ENCODE measurements at regions not wholly inside any gene's neighbourhood (a gene's known extent, or its start where the extent isn't known, plus 50 kb on each side); places are given as distances from the start of the nearest gene placed in this dataset.
"Not testable (repeated sequence)": the region's sequence is repeated elsewhere in the genome, so short reads cannot be mapped to it uniquely, and the experiment has no call there.

DNA sequence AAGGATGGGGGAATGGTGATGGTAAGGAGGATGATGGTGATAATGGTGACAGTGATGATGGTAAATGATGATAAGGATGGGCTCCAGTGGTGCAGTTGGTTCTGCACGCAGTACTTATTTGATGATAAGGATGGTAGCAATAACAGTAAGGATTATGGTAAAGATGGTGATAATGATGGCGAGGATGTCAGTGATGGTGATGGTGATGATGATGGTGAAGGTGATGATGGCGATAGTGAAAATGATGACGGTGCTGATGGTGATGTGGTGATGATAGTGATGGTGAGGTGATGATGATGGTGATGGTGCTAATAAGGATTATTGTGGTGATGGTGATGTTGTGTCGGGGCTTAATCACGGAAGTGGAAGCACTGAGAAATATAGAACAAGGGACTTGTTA lies 103.7 kb downstream of the C16orf95 start:
- DNase-seq (ENCODE audit: low spot score) (no peak), ATAC-seq (ENCODE audit: insufficient number of reproducible peaks, low FRiP score, low read depth) (no peak)
- Histone ChIP-seq H3K27me3 (replicated peaks; ENCODE audit: insufficient read depth) (no peaks in the 10 kb centered on the region), H3K4me1 (ENCODE audit: control insufficient read depth in 1 of 2, low read depth in 2 of 2) (peaks cover 0 to 4% of the 10 kb centered on the region in 2 donors), H3K27ac (no peak overlapping the region), H3K36me3 (no peaks in the 10 kb centered on the region), H3K9me3 (no peaks in the 10 kb centered on the region), H3K4me3 (no peak overlapping the region)
- TF ChIP-seq, protein P1, sequence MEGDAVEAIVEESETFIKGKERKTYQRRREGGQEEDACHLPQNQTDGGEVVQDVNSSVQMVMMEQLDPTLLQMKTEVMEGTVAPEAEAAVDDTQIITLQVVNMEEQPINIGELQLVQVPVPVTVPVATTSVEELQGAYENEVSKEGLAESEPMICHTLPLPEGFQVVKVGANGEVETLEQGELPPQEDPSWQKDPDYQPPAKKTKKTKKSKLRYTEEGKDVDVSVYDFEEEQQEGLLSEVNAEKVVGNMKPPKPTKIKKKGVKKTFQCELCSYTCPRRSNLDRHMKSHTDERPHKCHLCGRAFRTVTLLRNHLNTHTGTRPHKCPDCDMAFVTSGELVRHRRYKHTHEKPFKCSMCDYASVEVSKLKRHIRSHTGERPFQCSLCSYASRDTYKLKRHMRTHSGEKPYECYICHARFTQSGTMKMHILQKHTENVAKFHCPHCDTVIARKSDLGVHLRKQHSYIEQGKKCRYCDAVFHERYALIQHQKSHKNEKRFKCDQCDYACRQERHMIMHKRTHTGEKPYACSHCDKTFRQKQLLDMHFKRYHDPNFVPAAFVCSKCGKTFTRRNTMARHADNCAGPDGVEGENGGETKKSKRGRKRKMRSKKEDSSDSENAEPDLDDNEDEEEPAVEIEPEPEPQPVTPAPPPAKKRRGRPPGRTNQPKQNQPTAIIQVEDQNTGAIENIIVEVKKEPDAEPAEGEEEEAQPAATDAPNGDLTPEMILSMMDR (IDR thresholded peaks at IDR 0.05), result no peak

DNA sequence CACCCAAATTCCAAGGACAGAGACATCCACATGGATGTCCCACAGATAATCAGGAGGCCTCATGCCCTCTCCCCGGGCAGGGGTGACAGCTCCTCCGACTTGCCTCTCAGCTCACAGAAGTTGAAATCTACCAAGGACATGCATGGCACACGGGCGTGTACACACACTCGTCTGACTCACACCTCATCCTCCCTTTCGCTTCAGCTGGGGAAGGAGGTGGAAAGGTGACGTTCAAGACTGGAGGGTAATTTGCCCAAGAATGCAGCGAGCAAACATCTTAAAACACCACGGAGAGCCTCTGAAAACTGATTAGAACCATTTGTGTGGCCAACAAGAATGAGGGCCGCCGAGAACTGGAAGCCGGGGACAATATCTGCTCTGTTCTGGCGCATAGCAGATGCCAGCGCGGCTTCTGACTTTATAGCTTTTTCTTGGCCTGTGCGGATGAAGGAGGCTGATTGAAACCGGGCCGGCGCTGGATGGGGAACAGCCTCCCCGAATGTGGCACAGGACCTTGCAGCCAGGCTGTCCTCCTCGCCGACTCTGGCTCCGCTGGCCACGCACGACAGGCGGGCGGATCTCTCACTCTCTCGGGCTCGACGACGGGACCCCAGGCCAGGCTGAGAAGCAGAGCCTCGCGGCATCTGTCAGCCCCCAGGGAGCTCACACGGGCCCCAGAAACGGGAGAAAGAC lies 100.9 kb downstream of the C16orf95 start:
- Histone ChIP-seq H3K9me3 (no peaks in the 10 kb centered on the region), H3K27ac (peak overlapping the region; percentile 5 to 39), H3K4me3 (peak overlapping the region; percentile 53), H3K4me1 (ENCODE audit: control insufficient read depth in 1 of 2, low read depth in 2 of 2) (peaks cover 0 to 2% of the 10 kb centered on the region in 2 donors), H3K36me3 (no peaks in the 10 kb centered on the region), H3K27me3 (replicated peaks; ENCODE audit: insufficient read depth) (no peaks in the 10 kb centered on the region)
- DNase-seq (ENCODE audit: low spot score), result no peak
- TF ChIP-seq, protein P1 (IDR thresholded peaks at IDR 0.05), result no peak
- no peak for ATAC-seq (ENCODE audit: insufficient number of reproducible peaks, low FRiP score, low read depth)

GRCh38 chr16:87216841-87217275 lies 100.3 kb downstream of the C16orf95 start:
- H3K27ac ChIP-seq, result peak overlapping the region; percentile 5 to 39

GRCh38 chr16:87217802-87218201 lies 99.4 kb downstream of the C16orf95 start:
- H3K4me3 ChIP-seq; H3K27me3 ChIP-seq (replicated peaks; ENCODE audit: insufficient read depth); H3K9me3 ChIP-seq; DNase-seq (ENCODE audit: low spot score); ATAC-seq (ENCODE audit: insufficient number of reproducible peaks, low FRiP score, low read depth); H3K27ac ChIP-seq; H3K36me3 ChIP-seq; H3K4me1 ChIP-seq (ENCODE audit: control insufficient read depth in 1 of 2, low read depth in 2 of 2): not testable (repeated sequence)

More at GRCh38 chr16:87216841-87217275, 100.3 kb downstream of the C16orf95 start:
- Histone ChIP-seq H3K36me3 (no peaks in the 10 kb centered on the region), H3K9me3 (no peaks in the 10 kb centered on the region), H3K4me1 (ENCODE audit: control insufficient read depth in 1 of 2, low read depth in 2 of 2) (no peaks in the 10 kb centered on the region), H3K27me3 (replicated peaks; ENCODE audit: insufficient read depth) (no peaks in the 10 kb centered on the region), H3K4me3 (peak overlapping the region; percentile 53)
- TF ChIP-seq, protein P1 (IDR thresholded peaks at IDR 0.05), result no peak
- DNase-seq (ENCODE audit: low spot score) (no peak), ATAC-seq (ENCODE audit: insufficient number of reproducible peaks, low FRiP score, low read depth) (peak; percentile 38)

DNA sequence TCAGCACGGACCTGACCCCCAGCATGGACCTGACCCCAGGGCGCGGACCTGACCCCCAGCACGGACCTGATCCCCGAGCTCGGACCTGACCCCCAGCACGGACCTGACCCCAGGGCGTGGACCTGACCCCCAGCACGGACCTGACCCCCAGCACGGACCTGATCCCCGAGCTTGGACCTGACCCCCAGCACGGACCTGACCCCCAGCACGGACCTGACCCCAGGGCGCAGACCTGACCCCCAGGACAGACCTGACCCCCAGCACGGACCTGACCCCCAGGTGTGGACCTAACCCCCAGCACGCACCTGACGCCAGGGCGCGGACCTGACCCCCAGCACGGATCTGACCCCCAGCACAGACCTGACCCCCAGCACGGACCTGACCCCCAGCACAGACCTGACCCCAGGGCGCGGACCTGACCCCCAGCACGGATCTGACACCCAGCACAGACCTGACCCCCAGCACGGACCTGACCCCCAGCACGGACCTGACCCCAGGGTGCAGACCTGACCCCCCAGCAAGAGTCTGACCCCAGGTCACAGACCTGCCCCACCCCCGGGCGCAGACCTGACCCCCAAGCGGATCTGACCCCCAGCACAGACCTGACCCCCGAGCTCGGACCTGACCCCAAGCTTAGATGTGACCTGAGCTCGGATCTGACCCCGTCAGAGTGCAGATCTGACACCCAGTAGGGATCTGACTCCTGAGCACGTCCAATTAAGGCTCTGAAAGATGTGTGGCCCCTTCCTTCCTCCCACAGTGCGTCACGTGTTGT lies 98.7 kb downstream of the C16orf95 start:
- H3K4me1 ChIP-seq (ENCODE audit: control insufficient read depth in 1 of 2, low read depth in 2 of 2), result no peaks in the 10 kb centered on the region
- H3K27me3 ChIP-seq (replicated peaks; ENCODE audit: insufficient read depth), result no peaks in the 10 kb centered on the region
- no peak overlapping the region for H3K4me3 ChIP-seq
- H3K27ac ChIP-seq, result no peak overlapping the region
- no peaks in the 10 kb centered on the region for H3K36me3 ChIP-seq
- H3K9me3 ChIP-seq, result no peaks in the 10 kb centered on the region
- no peak for ATAC-seq (ENCODE audit: insufficient number of reproducible peaks, low FRiP score, low read depth)
- no peak for DNase-seq (ENCODE audit: low spot score)
- TF ChIP-seq, protein P1 (IDR thresholded peaks at IDR 0.05), result no peak

All from thoracic aorta (tissue), 2 donors.